Stimulated activated CD8-positive, alpha-beta memory T cell treated with anti-CD3 and anti-CD28 coated beads, Interleukin-7, amount 100 ng/mL, for 48 hours (primary cell): ENCODE measurements at regions not wholly inside any gene's neighbourhood (a gene's known extent, or its start where the extent isn't known, plus 50 kb on each side); places are given as distances from the start of the nearest gene placed in this dataset.
"Not testable (repeated sequence)": the region's sequence is repeated elsewhere in the genome, so short reads cannot be mapped to it uniquely, and the experiment has no call there.

Experiments
- DNase-seq, 2 donors: peaks; one replicate each; pipeline ENCODE4 v3.0.0-alpha.2; 2020; ENCODE audit warnings: low read depth in 1 of 2; ENCODE audit errors: extremely low read depth in 1 of 2

GRCh38 chr13:90246687-90247345 is 1100.7 kb upstream of the MIR17HG start:
- no peak for DNase-seq

GRCh38 chr13:90253806-90254205 is 1093.7 kb upstream of the MIR17HG start:
- no peak for DNase-seq

GRCh38 chr13:90254437-90254836 is 1093.0 kb upstream of the MIR17HG start:
- DNase-seq, result no peak

GRCh38 chr13:90256746-90257145 is 1090.7 kb upstream of the MIR17HG start:
- DNase-seq, result no peak

GRCh38 chr13:90258129-90258528 is 1089.4 kb upstream of the MIR17HG start:
- no peak for DNase-seq

GRCh38 chr13:90261343-90261742 is 1086.1 kb upstream of the MIR17HG start:
- no peak for DNase-seq

GRCh38 chr13:90270226-90270625 is 1077.3 kb upstream of the MIR17HG start:
- DNase-seq, result no peak

- DNase-seq, result no peak
These were observed 1075.1 kb upstream of the MIR17HG start for GRCh38 chr13:90272356-90272755.

GRCh38 chr13:90276216-90276615 is 1071.3 kb upstream of the MIR17HG start:
- no peak for DNase-seq

GRCh38 chr13:90278231-90278630 is 1069.3 kb upstream of the MIR17HG start:
- DNase-seq, result not testable (repeated sequence)

- no peak for DNase-seq
These were observed 1065.8 kb upstream of the MIR17HG start for GRCh38 chr13:90281709-90282108.

GRCh38 chr13:90287521-90287920 is 1060.0 kb upstream of the MIR17HG start:
- no peak for DNase-seq

- no peak for DNase-seq
These were observed 1053.6 kb upstream of the MIR17HG start for GRCh38 chr13:90293793-90294361.

GRCh38 chr13:90299238-90299637 is 1048.2 kb upstream of the MIR17HG start:
- DNase-seq, result no peak

- no peak for DNase-seq
These were observed 1047.5 kb upstream of the MIR17HG start for GRCh38 chr13:90300015-90300414.

- DNase-seq, result no peak
These were observed 1045.4 kb upstream of the MIR17HG start for GRCh38 chr13:90302107-90302506.

- DNase-seq, result no peak
These were observed 1041.7 kb upstream of the MIR17HG start for GRCh38 chr13:90305796-90306195.

- no peak for DNase-seq
These were observed 1040.4 kb upstream of the MIR17HG start for GRCh38 chr13:90307136-90307535.

- no peak for DNase-seq
These were observed 1039.2 kb upstream of the MIR17HG start for GRCh38 chr13:90308249-90308648.

GRCh38 chr13:90311929-90312328 is 1035.6 kb upstream of the MIR17HG start:
- DNase-seq, result no peak

- no peak for DNase-seq
These were observed 1032.4 kb upstream of the MIR17HG start for GRCh38 chr13:90315061-90315460.

- DNase-seq, result no peak
These were observed 1026.8 kb upstream of the MIR17HG start for GRCh38 chr13:90320664-90321063.
